Heart right ventricle (tissue), 16 donors: ENCODE measurements at regions not wholly inside any gene's neighbourhood (a gene's known extent, or its start where the extent isn't known, plus 50 kb on each side); places are given as distances from the start of the nearest gene placed in this dataset.

Experiments
- ATAC-seq, 8 donors: fragments of 200-7000 bp; cut with Tn5 transposase; one replicate each; pipeline ENCODE4 v1.9.1; 2020; ENCODE audit warnings: mild to moderate bottlenecking in 8 of 8, moderate library complexity in 8 of 8, moderate number of reproducible peaks in 1 of 8
- DNase-seq, 2 donors: peaks; one replicate each; pipeline ENCODE4 v3.0.0-alpha.2; 2020
- H3K27ac ChIP-seq, 10 donors: fragments of 200-600 bp; sonication (generic) in 2 of 10; one replicate each; pipeline versions ENCODE4 v1.5.0 to v1.8.0; 2020 to 2022; ENCODE audit warnings: mild to moderate bottlenecking in 3 of 10
- H3K27me3 ChIP-seq, 7 donors: fragments of 200-600 bp; one replicate each; pipeline ENCODE4 v1.8.0; 2021 to 2022; ENCODE audit warnings: mild to moderate bottlenecking in 2 of 7
- H3K36me3 ChIP-seq, 9 donors: fragments of 200-600 bp; sonication (generic) in 1 of 9; one replicate each; pipeline versions ENCODE4 v1.5.0 to v1.8.0; 2020 to 2022; ENCODE audit warnings: mild to moderate bottlenecking in 2 of 9
- H3K4me1 ChIP-seq, 9 donors: fragments of 200-600 bp; sonication (generic) in 1 of 9; one replicate each; pipeline versions ENCODE4 v1.5.0 to v1.8.0; 2020 to 2022; ENCODE audit warnings: mild to moderate bottlenecking in 4 of 9
- H3K4me3 ChIP-seq, 10 donors: fragments of 200-600 bp; sonication (generic) in 2 of 10; one replicate each; pipeline versions ENCODE4 v1.5.0 to v1.8.0; 2020 to 2022; ENCODE audit warnings: mild to moderate bottlenecking in 7 of 10, moderate library complexity in 2 of 10
- H3K9me3 ChIP-seq, 11 donors: fragments of 200-600 bp in 10 of 11; sonication (generic) in 2 of 11; one replicate each; pipeline versions ENCODE4 v1.5.0 to v1.8.0; 2013 to 2022; ENCODE audit warnings: mild to moderate bottlenecking in 2 of 11, control low read depth in 1 of 11, moderate library complexity in 1 of 11
- CTCF ChIP-seq, 9 donors: fragments of 200-600 bp; sonication (generic) in 2 of 9; IDR thresholded peaks; one replicate each; pipeline versions ENCODE4 v1.5.0 to v1.8.0; 2021 to 2022; ENCODE audit warnings: antibody characterized with exemption in 9 of 9, mild to moderate bottlenecking in 5 of 9, moderate library complexity in 1 of 9
- WGBS, 2 donors: extraction: QIAGEN DNeasy Blood & Tissue Kit; methylation state at CpG; one replicate each; pipeline ENCODE4 v1.1.7; 2013; ENCODE audit warnings: inconsistent platforms in 1 of 2; 5-methylcytosine and 5-hydroxymethylcytosine counted together
- intact Hi-C, 10 donors: fragments of 100-400 bp; cut with DNase I; formaldehyde crosslinking; loops; one replicate each; pipeline versions ENCODE4 v1.11.1 to v1.14.2; 2022
- donor health status: Arrhythmogenic right ventricular cardiomyopathy.
- donor health status: ischemic (EF 13 %, LVEDD 7.1; RV severe dilation, severe dysfunction).
- donor health status: healthy with polysubstance abuse.
- donor health status: DM: no; HTN: yes; CAD: no.
- donor health status: DM: no; HTN: no; CAD: no.
- donor health status: ischemic (EF 25% LVEDD 6.9; RV normal size, moderate dysfunction).
- donor health status: ischemic (EF 25% LVEDD 5.7; RV mildly dilated, moderate dysfunction).
- donor health status: healthy.
- donor health status: DM: yes; HTN: yes; CAD: no.
- donor health status: Ischemic cardiomyopathy.
- donor health status: ischemic (EF 35%, LVEDD 5.7; RV mildly dilated, moderate dysfunction).
- donor health status: nonischemic (EF 11% LVEDD 7.7; RV severe dilation, severe dysfunction).
- donor health status: DM: yes; HTN: yes; CAD: no.
- donor health status: PGD.
- donor health status: ischemic (EF 29% LVEDD 5.4; RV normal size, mild dysfunction).
- donor health status: nonischemic (EF 23%, LVEDD 6.1; RV moderate dilation, normal function).

GRCh38 chr2:57878866-57879210, 167.8 kb upstream of the VRK2 start:
- Histone ChIP-seq H3K4me3 (no peak overlapping the region), H3K27ac (no peak overlapping the region), H3K9me3 (no peaks in the 10 kb centered on the region), H3K27me3 (no peaks in the 10 kb centered on the region), H3K4me1 (peaks cover 0 to 4% (median 0%) of the 10 kb centered on the region in 9 donors), H3K36me3 (no peaks in the 10 kb centered on the region)
- intact Hi-C loops = no loop called here
- no peak for TF ChIP-seq CTCF (IDR thresholded peaks at IDR 0.05)
- DNase-seq (no peak), ATAC-seq (no peak)
- 95 to 96% methylated on average over 2 of the region's 2 CpGs for WGBS, 2 donors

GRCh38 chr2:57880446-57880845, 166.2 kb upstream of the VRK2 start:
- Histone ChIP-seq H3K4me3 (no peak overlapping the region), H3K9me3 (no peaks in the 10 kb centered on the region), H3K27ac (no peak overlapping the region), H3K27me3 (no peaks in the 10 kb centered on the region), H3K36me3 (no peaks in the 10 kb centered on the region), H3K4me1 (peaks cover 0 to 4% (median 0%) of the 10 kb centered on the region in 9 donors)
- no peak for TF ChIP-seq CTCF (IDR thresholded peaks at IDR 0.05)
- intact Hi-C loops = no loop called here
- 61 to 65% methylated on average over 4 of the region's 4 CpGs for WGBS, 2 donors
- ATAC-seq (no peak), DNase-seq (no peak)

GRCh38 chr2:57880967-57881366, 165.6 kb upstream of the VRK2 start:
- H3K27me3 ChIP-seq = no peaks in the 10 kb centered on the region
- no peak overlapping the region for H3K4me3 ChIP-seq
- H3K9me3 ChIP-seq = no peaks in the 10 kb centered on the region
- DNase-seq = no peak
- intact Hi-C loops = no loop called here
- no peak for ATAC-seq
- no peak for TF ChIP-seq CTCF (IDR thresholded peaks at IDR 0.05)
- H3K4me1 ChIP-seq = peaks cover 0 to 5% (median 0%) of the 10 kb centered on the region in 9 donors
- H3K36me3 ChIP-seq = no peaks in the 10 kb centered on the region
- H3K27ac ChIP-seq = no peak overlapping the region
- 92 to 97% methylated on average over 5 of the region's 5 CpGs for WGBS, 2 donors

- WGBS, 2 donors = 75 to 77% methylated on average over 8 of the region's 8 CpGs
- no peaks in the 10 kb centered on the region for H3K27me3 ChIP-seq
- no peak for TF ChIP-seq CTCF (IDR thresholded peaks at IDR 0.05)
- H3K4me3 ChIP-seq = peak overlapping the region in 5 of 10 donors; percentile 5 to 27 (median 9)
- intact Hi-C loops = no loop called here
- H3K9me3 ChIP-seq = no peaks in the 10 kb centered on the region
- H3K4me1 ChIP-seq = peaks cover 0 to 7% (median 0%) of the 10 kb centered on the region in 9 donors
- H3K27ac ChIP-seq = no peak overlapping the region
- H3K36me3 ChIP-seq = no peaks in the 10 kb centered on the region
- DNase-seq (no peak), ATAC-seq (no peak)
Observed at GRCh38 chr2:57881998-57882888, 164.4 kb upstream of the VRK2 start.
